GM21447 (cell line): ENCODE measurements at regions not wholly inside any gene's neighbourhood (a gene's known extent, or its start where the extent isn't known, plus 50 kb on each side); places are given as distances from the start of the nearest gene placed in this dataset.

Source experiments
- ATAC-seq: cut with Tn5 transposase; IDR thresholded peaks from one replicate; pipeline ENCODE4 v1.9.1; 2021; ENCODE audit not compliant: unreplicated experiment

- no peak for ATAC-seq
Observed at GRCh38 chr20:39394461-39394860, 432.3 kb downstream of the DHX35 start.

DNA sequence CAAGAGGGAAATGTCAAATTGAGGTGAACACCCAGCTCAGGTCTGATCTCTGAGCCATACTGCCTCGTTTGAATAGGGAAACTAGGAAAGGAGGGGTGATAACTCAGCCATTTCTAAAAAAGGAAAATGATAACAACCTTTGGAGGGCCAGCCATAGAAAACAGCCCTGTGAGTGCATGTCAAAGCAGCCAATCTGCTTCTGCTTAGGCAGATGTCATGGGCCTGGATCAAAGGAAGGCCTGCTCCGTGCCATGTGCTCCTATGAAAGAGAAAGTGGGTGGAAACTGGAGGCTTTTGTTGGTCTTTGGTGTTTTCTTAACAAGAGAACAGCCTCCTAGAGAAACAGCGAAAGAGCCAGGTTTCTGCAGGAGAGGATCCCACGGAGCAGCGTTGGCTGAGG is 428.0 kb downstream of the DHX35 start:
- no peak for ATAC-seq

- ATAC-seq, result no peak
Observed at GRCh38 chr20:39381595-39381994, 419.5 kb downstream of the DHX35 start.

GRCh38 chr20:39378776-39379175 is 416.6 kb downstream of the DHX35 start:
- ATAC-seq, result no peak

DNA sequence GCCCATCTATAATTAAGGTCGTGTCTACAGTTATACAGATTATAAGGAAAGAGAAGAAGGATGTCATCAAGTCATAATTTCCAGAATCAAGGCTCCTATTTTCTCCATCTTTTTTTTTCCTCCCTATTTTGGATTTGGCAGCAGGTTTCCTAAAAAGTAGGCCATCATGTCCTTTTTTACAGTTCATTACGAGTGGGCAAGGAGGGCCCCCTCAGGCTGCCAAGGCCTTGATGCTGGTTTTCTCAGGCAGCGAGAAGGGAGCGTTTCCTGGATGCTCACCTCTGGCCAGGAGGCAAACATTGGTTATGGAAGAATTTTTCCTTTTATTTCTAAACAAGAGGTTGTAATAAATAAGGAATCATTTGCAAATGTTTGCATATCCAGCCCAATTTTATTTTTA is 414.6 kb downstream of the DHX35 start:
- ATAC-seq, result no peak

DNA sequence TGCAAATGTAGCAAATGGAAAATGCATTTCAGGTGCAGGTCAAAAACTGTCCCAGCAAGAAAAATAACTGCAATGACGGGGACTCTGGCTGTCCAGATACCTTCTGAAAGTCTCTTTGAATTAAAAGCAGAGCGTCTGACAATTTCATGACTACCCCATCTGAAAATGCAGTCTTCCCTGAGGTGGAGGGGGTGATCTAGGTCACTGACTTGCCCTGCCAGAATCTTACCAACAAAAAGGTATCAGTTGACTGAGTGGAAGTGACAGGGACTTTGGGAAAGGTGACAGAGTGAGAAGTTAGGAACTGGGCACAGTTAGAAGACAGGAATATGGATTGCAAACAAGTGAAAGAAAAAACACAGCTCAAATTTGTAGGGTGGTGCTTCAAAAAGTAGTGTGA is 402.2 kb downstream of the DHX35 start:
- no peak for ATAC-seq

- ATAC-seq, result no peak
Observed at GRCh38 chr20:39359981-39360620, 398.0 kb downstream of the DHX35 start.

- ATAC-seq, result peak; percentile 63
Observed at GRCh38 chr20:39358052-39358451, 395.9 kb downstream of the DHX35 start.

- no peak for ATAC-seq
Observed at GRCh38 chr20:39356908-39357307, 394.8 kb downstream of the DHX35 start.

DNA sequence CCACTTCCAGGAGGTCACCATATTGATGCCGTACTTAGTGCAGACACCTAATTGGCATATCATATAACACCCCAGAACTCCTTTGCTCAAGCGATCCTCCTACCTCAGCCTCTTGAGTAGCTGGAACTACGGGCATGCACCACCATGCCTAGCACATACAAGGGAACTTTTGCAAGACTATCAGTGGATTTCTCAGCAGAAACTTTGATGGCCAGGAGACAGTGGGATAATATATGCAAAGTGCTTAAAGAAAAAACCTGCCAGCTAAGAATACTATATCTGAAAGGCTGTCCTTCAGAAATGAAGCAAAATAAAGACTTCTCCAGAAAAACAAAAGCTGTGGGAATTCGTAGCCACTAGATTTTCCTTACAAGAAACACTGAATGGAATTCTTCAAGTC is 387.1 kb downstream of the DHX35 start:
- ATAC-seq, result no peak

DNA sequence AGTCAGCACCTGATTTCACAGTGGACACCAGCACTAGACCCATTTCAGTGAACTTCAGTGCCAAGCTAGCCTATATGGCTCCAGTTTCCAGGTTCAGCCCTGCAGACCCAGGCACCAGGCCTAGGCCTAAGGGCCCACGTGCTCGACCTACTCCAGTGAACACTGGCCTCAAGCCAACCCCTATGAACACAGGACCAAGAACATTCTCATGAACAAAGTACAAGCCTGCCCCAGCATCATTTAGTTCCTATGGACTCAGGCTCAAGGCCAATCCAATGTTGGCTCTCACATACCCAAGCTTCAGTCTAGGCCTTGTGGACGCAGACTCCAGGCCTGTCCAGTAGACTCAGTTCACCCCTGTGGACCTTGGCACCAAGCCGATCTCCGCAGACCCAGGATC is 385.5 kb downstream of the DHX35 start:
- no peak for ATAC-seq

DNA sequence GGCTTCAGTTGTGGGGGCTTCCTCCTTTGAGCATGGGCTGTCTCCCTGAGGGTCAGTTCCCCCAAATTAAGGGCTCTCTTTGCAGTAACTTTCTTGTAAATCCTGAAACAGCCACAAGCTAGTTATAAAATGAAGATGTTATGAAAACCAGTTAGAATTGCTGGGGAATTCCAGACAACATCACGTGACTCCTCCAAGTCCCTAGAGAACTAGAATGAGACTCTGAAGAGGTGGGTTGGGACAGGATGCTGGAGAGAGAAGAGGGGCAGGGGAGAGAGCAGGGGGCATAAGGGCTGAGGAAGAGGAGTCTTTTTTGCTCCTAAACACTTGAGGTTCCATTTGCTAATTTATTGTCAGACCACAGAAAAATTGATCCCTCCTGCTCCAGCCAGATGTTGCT is 380.3 kb downstream of the DHX35 start:
- no peak for ATAC-seq

- peak; percentile 95 for ATAC-seq
Observed at GRCh38 chr20:39338469-39339376, 376.6 kb downstream of the DHX35 start.

- no peak for ATAC-seq
Observed at GRCh38 chr20:39333211-39333610, 371.1 kb downstream of the DHX35 start.

GRCh38 chr20:39328347-39328746 is 366.2 kb downstream of the DHX35 start:
- no peak for ATAC-seq

DNA sequence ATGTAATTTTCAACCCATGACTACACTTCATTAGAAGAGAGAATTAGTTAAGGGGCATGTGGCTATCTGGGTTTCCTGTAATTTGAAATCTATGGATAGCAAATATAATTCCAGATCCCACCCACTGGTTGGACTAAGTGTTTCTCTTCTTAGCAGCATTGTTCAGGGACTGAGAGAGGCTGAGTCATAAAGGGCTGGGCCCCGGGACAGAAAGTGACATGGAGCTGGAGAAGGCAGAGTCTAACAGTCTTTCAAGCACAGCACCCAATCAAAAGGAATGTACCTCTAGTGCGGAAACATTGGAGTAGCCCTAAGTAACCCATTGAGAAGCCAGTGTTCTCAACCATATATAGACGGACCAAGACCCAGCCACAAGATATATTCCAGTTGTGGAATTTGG is 363.9 kb downstream of the DHX35 start:
- ATAC-seq, result no peak

DNA sequence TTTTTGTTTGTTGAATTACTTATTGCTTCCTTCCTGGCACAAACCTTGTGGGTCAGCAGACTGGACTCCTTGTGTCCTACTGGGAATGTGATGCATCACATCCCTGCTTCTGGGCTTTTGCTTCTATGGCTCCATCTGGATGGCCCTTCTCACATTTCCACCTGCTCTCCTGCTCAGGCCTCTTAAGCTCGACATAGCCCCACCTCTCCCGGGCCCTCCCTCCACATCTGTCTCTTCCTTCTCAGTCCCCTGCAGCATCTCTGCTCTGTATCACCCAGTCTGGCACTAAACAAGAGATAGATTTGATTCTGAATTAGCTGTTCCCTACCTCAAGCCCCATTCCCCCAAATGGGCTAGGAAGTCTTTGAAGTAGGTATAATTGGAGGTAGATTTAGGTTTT is 356.8 kb downstream of the DHX35 start:
- no peak for ATAC-seq

- ATAC-seq, result no peak
Observed at GRCh38 chr20:39312676-39313075, 350.5 kb downstream of the DHX35 start.

DNA sequence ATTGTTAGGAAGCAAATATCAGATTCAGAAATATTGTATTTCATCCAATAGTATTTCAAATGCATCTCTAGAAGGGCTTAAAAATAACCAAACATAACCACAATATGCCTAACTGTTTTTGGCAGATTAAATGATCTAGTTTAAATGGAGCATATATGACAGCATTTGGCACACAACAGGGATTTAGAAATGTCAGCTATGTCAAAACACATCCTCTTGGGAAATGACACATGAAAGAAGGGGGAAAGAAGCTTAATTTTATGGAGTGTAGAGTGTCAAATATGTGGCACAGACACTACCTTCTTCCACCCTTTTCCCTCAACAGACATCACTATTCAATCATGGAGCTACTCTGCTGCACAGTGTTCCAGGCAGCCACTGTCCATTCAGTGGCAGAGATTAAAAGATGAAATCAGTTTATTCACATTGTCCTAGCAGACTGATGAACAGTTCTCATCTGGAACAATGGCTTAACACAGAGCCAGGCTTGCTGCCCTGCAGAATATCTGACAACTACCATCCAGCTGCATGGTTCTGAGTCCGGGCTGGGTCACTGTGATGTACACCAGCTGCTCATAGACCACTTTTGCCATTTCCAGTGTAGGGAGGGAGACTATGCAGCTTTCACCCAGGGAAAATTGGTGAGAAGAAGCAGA is 349.8 kb downstream of the DHX35 start:
- ATAC-seq, result no peak

- ATAC-seq, result no peak
Observed at GRCh38 chr20:39310363-39310995, 348.3 kb downstream of the DHX35 start.

DNA sequence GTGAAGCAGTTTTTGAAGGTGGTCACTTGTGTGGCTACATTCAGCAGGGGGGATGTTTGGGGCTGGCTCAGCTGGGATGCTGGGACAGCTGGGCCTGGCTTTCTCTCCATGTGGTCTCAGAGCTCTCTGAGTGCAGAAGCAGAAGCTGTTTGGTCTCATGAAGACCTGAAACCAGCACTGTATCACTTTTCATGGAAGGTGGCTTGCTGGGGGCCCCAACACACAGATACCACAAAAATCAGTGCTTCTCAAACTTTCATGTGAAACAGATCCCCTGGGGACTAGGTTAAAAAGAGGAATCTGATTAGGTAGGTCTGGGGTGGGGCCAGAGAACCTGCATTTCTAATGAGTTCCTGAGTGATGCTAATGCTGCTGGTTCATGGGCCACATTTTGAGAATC is 347.3 kb downstream of the DHX35 start:
- ATAC-seq, result no peak

DNA sequence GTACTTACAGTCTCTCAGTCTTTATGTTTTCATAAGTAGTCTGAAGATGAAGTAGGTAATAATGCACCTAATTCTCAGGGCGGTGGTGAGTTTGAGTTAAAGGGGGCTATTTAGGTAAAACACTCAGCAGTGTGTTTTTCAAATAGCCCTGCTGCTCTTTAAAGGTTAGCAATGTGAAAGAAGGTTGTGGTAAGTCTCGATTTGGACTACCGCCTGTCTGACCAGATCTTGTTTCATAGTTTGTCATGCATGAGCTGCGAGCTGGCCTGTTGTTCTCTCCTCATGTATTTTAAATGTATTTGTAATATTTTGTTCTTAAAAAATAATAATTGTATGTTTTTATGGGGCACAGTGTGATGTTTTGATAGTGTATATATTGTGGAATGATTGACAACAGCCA is 340.2 kb downstream of the DHX35 start:
- ATAC-seq, result no peak
